Body of pancreas (tissue), 4 donors: ENCODE measurements at regions not wholly inside any gene's neighbourhood (a gene's known extent, or its start where the extent isn't known, plus 50 kb on each side); places are given as distances from the start of the nearest gene placed in this dataset.

Experiments
- ATAC-seq: fragments of 150-250 bp; one replicate; pipeline ENCODE4 v1.9.1; 2016
- DNase-seq, 4 donors: peaks; one replicate each; pipeline ENCODE4 v3.0.0-alpha.2; 2019
- H3K27ac ChIP-seq, 4 donors: fragments of 200-600 bp; sonication (generic); 1 replicate in 3 of 4; 2 replicates in 1 of 4; pipeline versions ENCODE4 v1.5.1 to v1.6.1; 2016 to 2019; ENCODE audit warnings: mild to moderate bottlenecking in 1 of 4, mixed read lengths in 1 of 4, moderate library complexity in 1 of 4
- H3K27me3 ChIP-seq, 2 donors: fragments of 200-600 bp; sonication (generic); one replicate each; pipeline ENCODE4 v1.6.0; 2016; ENCODE audit warnings: mild to moderate bottlenecking in 1 of 2
- H3K36me3 ChIP-seq, 2 donors: fragments of 200-600 bp; sonication (generic); replicated peaks in 1 of 2; 2 replicates each; pipeline ENCODE4 v1.5.1; 2016; ENCODE audit warnings: low read depth in 2 of 2; ENCODE audit not compliant: insufficient read depth in 1 of 2
- H3K4me1 ChIP-seq: fragments of 200-600 bp; sonication (generic); one replicate; pipeline ENCODE4 v1.6.0; 2016
- H3K4me3 ChIP-seq, 2 donors: fragments of 200-600 bp; sonication (generic); 1 replicate in 1 of 2; 2 replicates in 1 of 2; pipeline ENCODE4 v1.5.1; 2016 to 2019
- H3K9me3 ChIP-seq, 3 donors: fragments of 200-600 bp; sonication (generic); 1 replicate in 2 of 3; 2 replicates in 1 of 3; pipeline ENCODE4 v1.5.1; 2016
- POLR2A ChIP-seq, 3 donors: fragments of 450-650 bp; IDR thresholded peaks; one replicate each; pipeline ENCODE4 v1.6.1; 2016; ENCODE audit warnings: antibody characterized with exemption in 3 of 3, mild to moderate bottlenecking in 2 of 3
- WGBS, 2 donors: methylation state at CpG; one replicate each; pipeline ENCODE4 v1.1.5; 2017; 5-methylcytosine and 5-hydroxymethylcytosine counted together
- intact Hi-C: fragments of 100-400 bp; cut with DNase I; formaldehyde crosslinking; loops from one replicate; pipeline ENCODE4 v1.15.1; 2023
- TF ChIP-seq, protein P1 (sequence below), 7 experiments: fragments of 450-650 bp in 4 of 7; fragments of 200-600 bp in 3 of 7; sonication (generic) in 3 of 7; IDR thresholded peaks; one replicate each; pipeline ENCODE4 v1.5.1; 2016 to 2019; ENCODE audit warnings: antibody characterized with exemption in 7 of 7

DNA sequence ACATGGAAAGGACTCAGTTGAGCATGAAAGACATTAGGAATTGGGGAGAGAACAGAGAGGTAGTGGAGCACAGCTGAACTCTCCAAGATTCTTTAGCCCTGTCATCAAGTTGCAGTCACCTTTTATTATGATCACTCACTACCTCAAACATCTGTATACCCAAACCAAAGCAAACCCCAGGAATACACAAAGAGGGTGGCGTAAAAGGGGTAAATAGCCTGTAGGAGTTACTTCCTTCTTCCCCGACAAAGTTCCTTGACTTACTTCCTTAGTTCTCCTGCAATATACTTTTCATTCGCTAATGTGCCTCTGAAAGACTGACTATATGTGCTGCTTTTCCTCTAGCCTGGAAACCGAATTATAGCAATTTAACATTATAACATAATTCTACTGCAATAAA is 159.9 kb downstream of the SPRY1 start:
- Histone ChIP-seq H3K4me3 (no peak overlapping the region), H3K9me3 (no peaks in the 10 kb centered on the region), H3K27ac (peak overlapping the region; percentile 80 to 92 (median 87)), H3K4me1 (peaks cover 33% of the 10 kb centered on the region), H3K27me3 (no peaks in the 10 kb centered on the region), H3K36me3 (no peaks in the 10 kb centered on the region)
- 79 to 90% methylated on average over 4 of the region's 4 CpGs for WGBS, 2 donors
- intact Hi-C loops: no loop called here
- TF ChIP-seq, protein P1, sequence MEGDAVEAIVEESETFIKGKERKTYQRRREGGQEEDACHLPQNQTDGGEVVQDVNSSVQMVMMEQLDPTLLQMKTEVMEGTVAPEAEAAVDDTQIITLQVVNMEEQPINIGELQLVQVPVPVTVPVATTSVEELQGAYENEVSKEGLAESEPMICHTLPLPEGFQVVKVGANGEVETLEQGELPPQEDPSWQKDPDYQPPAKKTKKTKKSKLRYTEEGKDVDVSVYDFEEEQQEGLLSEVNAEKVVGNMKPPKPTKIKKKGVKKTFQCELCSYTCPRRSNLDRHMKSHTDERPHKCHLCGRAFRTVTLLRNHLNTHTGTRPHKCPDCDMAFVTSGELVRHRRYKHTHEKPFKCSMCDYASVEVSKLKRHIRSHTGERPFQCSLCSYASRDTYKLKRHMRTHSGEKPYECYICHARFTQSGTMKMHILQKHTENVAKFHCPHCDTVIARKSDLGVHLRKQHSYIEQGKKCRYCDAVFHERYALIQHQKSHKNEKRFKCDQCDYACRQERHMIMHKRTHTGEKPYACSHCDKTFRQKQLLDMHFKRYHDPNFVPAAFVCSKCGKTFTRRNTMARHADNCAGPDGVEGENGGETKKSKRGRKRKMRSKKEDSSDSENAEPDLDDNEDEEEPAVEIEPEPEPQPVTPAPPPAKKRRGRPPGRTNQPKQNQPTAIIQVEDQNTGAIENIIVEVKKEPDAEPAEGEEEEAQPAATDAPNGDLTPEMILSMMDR (IDR thresholded peaks at IDR 0.05): no peak
- no peak for TF ChIP-seq POLR2A (IDR thresholded peaks at IDR 0.05)
- no peak for DNase-seq
- no peak for ATAC-seq

DNA sequence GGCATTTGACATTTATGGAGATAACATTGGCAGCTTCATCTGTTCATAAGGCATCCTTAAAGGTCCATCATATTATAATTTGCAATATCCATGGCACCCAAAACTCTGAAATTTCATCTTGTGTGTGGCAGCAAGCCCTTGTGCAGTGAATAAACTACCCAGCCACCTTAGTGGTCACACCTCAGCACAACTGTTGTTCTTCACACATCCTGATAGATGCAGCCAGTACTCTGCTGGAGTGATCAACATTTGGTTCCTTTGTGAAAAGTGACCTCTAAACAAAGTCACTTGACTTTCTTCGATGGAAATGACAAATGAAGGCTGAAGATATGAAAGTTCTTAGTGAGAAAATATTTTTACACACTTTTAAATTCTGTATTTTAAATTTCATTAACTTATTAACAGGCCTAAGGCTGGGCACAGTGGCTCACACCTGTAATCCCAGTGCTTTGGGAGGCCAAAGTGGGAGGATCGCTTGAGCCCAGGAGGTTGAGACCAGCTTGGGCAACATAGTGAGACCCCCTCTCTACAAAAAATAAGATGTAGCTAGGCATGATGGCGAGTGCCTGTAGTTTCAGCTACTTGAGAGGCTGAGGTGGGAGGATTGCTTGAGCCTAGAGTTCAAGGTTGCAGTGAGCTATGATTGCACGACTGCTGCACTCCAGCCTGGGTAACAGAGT is 161.4 kb downstream of the SPRY1 start:
- WGBS, 2 donors: 69 to 72% methylated on average over 4 of the region's 4 CpGs
- intact Hi-C loops: no loop called here
- no peak for DNase-seq

GRCh38 chr4:123558865-123559264 is 162.3 kb downstream of the SPRY1 start:
- Histone ChIP-seq H3K9me3 (no peaks in the 10 kb centered on the region), H3K27me3 (no peaks in the 10 kb centered on the region), H3K4me3 (no peak overlapping the region), H3K4me1 (peaks cover 29% of the 10 kb centered on the region), H3K27ac (no peak overlapping the region), H3K36me3 (no peaks in the 10 kb centered on the region)
- ATAC-seq (no peak), DNase-seq (no peak)
- 96 to 97% methylated on average over 1 of the region's 1 CpG for WGBS, 2 donors
- TF ChIP-seq, protein P1 (IDR thresholded peaks at IDR 0.05): no peak
- TF ChIP-seq POLR2A (IDR thresholded peaks at IDR 0.05): no peak
- intact Hi-C loops: no loop called here

More for the DNA sequence above, 161.4 kb downstream of the SPRY1 start:
- ATAC-seq: no peak
- no peak overlapping the region for H3K27ac ChIP-seq
- H3K27me3 ChIP-seq: no peaks in the 10 kb centered on the region
- no peak overlapping the region for H3K4me3 ChIP-seq
- no peak for TF ChIP-seq POLR2A (IDR thresholded peaks at IDR 0.05)
- TF ChIP-seq, protein P1 (IDR thresholded peaks at IDR 0.05): no peak
- H3K4me1 ChIP-seq: peaks cover 33% of the 10 kb centered on the region
- no peaks in the 10 kb centered on the region for H3K36me3 ChIP-seq
- no peaks in the 10 kb centered on the region for H3K9me3 ChIP-seq

- H3K9me3 ChIP-seq: no peaks in the 10 kb centered on the region
- DNase-seq (no peak), ATAC-seq (no peak)
- TF ChIP-seq POLR2A (IDR thresholded peaks at IDR 0.05): no peak
- TF ChIP-seq, protein P1 (IDR thresholded peaks at IDR 0.05): no peak
- H3K27me3 ChIP-seq: no peaks in the 10 kb centered on the region
- 61 to 68% methylated on average over 7 of the region's 7 CpGs for WGBS, 2 donors
- no peak overlapping the region for H3K4me3 ChIP-seq
- no peaks in the 10 kb centered on the region for H3K36me3 ChIP-seq
- H3K4me1 ChIP-seq: peaks cover 22% of the 10 kb centered on the region
- intact Hi-C loops: no loop called here
- H3K27ac ChIP-seq: no peak overlapping the region
Measured at GRCh38 chr4:123559955-123560871, 163.6 kb downstream of the SPRY1 start.
